ENCODE measurements at regions not wholly inside any gene's neighbourhood (a gene's known extent, or its start where the extent isn't known, plus 50 kb on each side); places are given as distances from the start of the nearest gene placed in this dataset.

GRCh38 chr5:4676934-4677333, 463.2 kb upstream of the ADAMTS16 start:
- DNase-seq, result no peak

- no peak for DNase-seq
These were observed 455.2 kb upstream of the ADAMTS16 start for GRCh38 chr5:4684946-4685345.

GRCh38 chr5:4698596-4698995, 441.5 kb upstream of the ADAMTS16 start:
- no peak for DNase-seq

- no peak for DNase-seq
These were observed 440.5 kb upstream of the ADAMTS16 start for GRCh38 chr5:4699592-4699991.

GRCh38 chr5:4700069-4700468, 440.1 kb upstream of the ADAMTS16 start:
- peak in 45 of 56 donors; percentile 0 to 87 (median 40) for DNase-seq

GRCh38 chr5:4700871-4701270, 439.3 kb upstream of the ADAMTS16 start:
- DNase-seq, result no peak

GRCh38 chr5:4703931-4704458, 436.1 kb upstream of the ADAMTS16 start:
- DNase-seq, result no peak

- no peak for DNase-seq
These were observed 435.2 kb upstream of the ADAMTS16 start for GRCh38 chr5:4704951-4705350.

- no peak for DNase-seq
These were observed 423.3 kb upstream of the ADAMTS16 start for GRCh38 chr5:4716781-4717180.

- DNase-seq, result no peak
These were observed 422.7 kb upstream of the ADAMTS16 start for GRCh38 chr5:4717446-4717845.

GRCh38 chr5:4720831-4721230, 419.3 kb upstream of the ADAMTS16 start:
- no peak for DNase-seq

- DNase-seq, result no peak
These were observed 417.2 kb upstream of the ADAMTS16 start for GRCh38 chr5:4722886-4723285.

GRCh38 chr5:4725594-4725993, 414.5 kb upstream of the ADAMTS16 start:
- DNase-seq, result no peak

- DNase-seq, result peak in 2 of 56 donors; percentile 5 to 35
These were observed 409.9 kb upstream of the ADAMTS16 start for GRCh38 chr5:4730279-4730678.

- DNase-seq, result no peak
These were observed 405.8 kb upstream of the ADAMTS16 start for GRCh38 chr5:4734348-4734747.

- no peak for DNase-seq
These were observed 404.9 kb upstream of the ADAMTS16 start for GRCh38 chr5:4735261-4735660.

GRCh38 chr5:4737868-4738267, 402.3 kb upstream of the ADAMTS16 start:
- DNase-seq, result no peak

- no peak for DNase-seq
These were observed 401.8 kb upstream of the ADAMTS16 start for GRCh38 chr5:4738298-4738697.

GRCh38 chr5:4740156-4740555, 400.0 kb upstream of the ADAMTS16 start:
- no peak for DNase-seq

GRCh38 chr5:4758550-4758949, 381.6 kb upstream of the ADAMTS16 start:
- peak in 1 of 56 donors; percentile 17 for DNase-seq

- DNase-seq, result no peak
These were observed 381.1 kb upstream of the ADAMTS16 start for GRCh38 chr5:4758996-4759395.

GRCh38 chr5:4762316-4762715, 377.8 kb upstream of the ADAMTS16 start:
- no peak for DNase-seq

GRCh38 chr5:4765411-4765810, 374.7 kb upstream of the ADAMTS16 start:
- DNase-seq, result no peak

GRCh38 chr5:4766101-4766500, 374.0 kb upstream of the ADAMTS16 start:
- DNase-seq, result no peak
